HG03565 (cell line): ENCODE measurements at regions not wholly inside any gene's neighbourhood (a gene's known extent, or its start where the extent isn't known, plus 50 kb on each side); places are given as distances from the start of the nearest gene placed in this dataset.

ENCODE experiments used
- ATAC-seq: cut with Tn5 transposase; IDR thresholded peaks from one replicate; pipeline ENCODE4 v1.9.1; 2021; ENCODE audit warnings: mild to moderate bottlenecking, moderate library complexity; ENCODE audit not compliant: unreplicated experiment

DNA sequence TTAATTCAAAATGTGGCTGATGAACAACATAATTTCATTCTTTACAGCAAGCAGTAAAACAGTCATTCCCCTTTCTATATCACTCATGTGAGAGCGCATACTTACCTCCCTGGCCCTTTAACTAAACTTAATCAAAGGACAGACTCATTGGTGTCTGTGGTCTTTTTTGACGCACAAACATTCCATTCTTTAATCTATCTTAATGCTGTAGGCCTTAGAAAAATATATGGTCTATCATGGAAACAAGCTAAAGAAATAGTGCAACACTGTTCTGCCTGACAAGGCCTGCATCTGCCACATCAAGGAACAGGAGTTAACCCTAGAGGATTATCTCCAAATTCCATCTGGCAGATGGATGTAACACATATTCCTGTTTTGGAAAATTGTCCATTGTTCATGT is 878.1 kb downstream of the NLGN4Y start:
- ATAC-seq, result no peak

GRCh38 chrY:15404551-15404950 is 880.2 kb downstream of the NLGN4Y start:
- ATAC-seq, result no peak

- ATAC-seq, result no peak
Measured at GRCh38 chrY:15415165-15415564, 890.8 kb downstream of the NLGN4Y start.

DNA sequence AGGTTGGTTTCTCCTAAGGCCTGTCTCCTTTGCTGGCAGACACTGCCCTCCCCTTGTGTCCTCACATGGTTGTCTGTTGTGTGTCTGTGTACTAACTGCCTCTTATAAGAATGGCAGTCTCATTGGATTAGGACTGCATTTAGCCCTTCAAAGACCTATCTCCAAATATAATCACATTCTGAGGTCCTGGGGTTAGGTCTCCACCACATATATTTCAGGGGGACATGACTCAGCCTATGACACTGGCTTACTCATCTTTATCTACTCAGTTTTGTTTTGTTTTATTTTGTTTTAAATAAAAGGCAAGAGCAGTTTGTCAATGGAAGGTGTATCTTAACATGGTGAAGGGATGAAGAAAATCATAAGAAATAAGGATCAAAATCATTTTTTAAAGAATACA is 894.3 kb downstream of the NLGN4Y start:
- ATAC-seq, result no peak

- ATAC-seq, result peak; percentile 75
Measured at GRCh38 chrY:15424665-15425132, 900.4 kb downstream of the NLGN4Y start.

- no peak for ATAC-seq
Measured at GRCh38 chrY:15440021-15440695, 915.8 kb downstream of the NLGN4Y start.

GRCh38 chrY:15440696-15441408 is 916.5 kb downstream of the NLGN4Y start:
- ATAC-seq, result no peak

DNA sequence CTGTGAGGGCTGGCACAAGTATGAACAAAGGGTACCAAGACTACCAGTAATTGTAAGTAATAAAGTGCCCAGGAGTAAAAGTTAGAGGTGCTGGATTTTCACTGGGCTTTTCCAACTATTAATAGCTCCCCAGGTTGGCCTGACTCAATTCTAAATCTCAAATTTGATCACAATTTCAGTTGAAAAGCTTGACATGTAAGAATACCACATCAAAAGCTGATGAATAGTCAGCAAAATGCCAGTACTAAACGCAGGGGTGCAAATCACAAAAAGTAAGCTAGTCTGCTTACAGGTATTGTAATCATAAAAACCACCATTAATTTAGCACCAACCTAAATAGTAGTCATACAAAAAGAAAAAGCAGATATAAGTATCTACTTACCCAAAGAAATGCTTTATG is 917.5 kb downstream of the NLGN4Y start:
- ATAC-seq, result no peak

GRCh38 chrY:15445871-15446270 is 921.5 kb downstream of the NLGN4Y start:
- ATAC-seq, result no peak

- no peak for ATAC-seq
Measured at GRCh38 chrY:15446861-15447260, 922.5 kb downstream of the NLGN4Y start.

DNA sequence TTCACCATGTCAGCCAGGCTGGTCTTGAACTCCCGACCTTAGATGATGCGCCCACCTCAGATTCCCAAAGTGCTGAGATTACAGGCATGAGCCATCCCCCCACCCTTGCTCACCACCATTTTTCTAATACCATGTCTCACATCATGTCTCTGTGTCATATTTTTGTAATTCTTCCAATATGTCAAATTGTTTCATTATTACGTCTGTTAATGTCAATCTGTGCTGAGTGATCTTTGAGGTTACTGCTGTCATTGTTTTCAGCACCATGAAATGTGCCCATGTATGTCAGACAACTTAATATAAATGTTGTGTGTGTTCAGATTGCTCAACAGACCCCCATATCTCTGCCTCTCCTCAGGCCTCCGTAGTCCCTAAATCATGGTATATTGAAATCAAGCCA is 923.6 kb downstream of the NLGN4Y start:
- ATAC-seq, result no peak

- no peak for ATAC-seq
Measured at GRCh38 chrY:15455133-15455937, 931.0 kb downstream of the NLGN4Y start.

DNA sequence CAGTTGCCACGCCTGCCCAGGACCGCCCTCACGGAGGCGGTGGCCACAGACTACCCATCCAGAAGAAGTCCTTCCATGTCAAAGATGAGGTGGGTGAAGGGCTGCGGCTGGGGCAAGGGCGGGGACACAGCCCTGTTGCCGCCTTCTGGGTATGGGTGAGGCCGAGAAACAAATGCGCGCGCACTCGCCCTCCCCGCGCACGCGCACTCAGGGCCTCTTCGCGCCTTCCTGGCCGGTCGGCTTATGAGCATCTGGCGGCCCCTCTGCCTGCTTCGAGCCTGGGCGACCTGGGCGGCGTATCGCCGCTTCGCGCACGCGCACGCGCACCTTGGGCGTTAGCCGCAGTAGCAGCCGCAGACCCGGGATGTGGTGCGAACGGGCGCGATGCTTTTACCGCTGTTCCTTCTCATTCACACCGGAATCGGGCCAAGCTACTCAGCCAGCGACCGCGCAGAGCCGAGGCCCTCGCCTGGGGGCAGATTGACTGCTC is 931.7 kb downstream of the NLGN4Y start:
- ATAC-seq, result no peak

DNA sequence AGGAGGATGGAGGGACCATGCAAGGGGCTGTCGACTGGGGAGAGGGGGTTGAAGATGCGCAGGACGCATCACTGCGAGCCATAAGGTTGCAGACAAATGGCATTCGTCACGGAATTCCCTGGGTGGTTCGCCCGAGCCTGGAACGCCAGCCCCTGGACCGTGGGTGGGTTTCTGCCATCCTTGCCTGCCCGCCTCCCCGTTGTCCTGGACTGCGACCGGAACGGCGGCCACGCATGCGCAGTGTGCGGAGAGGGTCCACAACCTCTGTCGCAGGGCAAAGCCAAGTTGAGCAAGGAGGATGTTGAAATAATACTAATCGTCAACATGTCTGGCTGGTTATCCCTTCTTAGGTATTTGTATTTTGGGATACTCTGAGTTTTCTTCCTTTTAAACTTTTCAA is 932.2 kb downstream of the NLGN4Y start:
- no peak for ATAC-seq

GRCh38 chrY:15457682-15458081 is 933.4 kb downstream of the NLGN4Y start:
- peak; percentile 61 for ATAC-seq

DNA sequence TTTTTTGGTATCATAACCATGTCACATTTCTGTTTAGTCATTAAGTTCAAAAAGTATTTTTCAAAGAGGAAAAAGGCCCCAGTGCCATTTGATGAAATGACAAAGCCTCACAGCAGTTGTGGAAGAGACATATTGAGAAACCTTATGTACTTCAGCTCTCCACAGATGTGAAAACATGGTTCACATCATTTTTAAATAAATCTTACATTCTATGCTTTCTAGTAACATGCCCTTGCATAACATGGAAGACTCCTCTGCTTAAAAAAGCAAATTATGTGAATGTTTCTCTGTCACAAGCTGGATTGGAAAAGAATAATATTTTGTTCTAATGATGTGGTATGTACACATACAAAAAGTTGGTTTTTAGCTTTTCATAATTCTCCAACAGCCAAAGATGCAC is 934.1 kb downstream of the NLGN4Y start:
- no peak for ATAC-seq

GRCh38 chrY:15465880-15466279 is 941.6 kb downstream of the NLGN4Y start:
- ATAC-seq, result no peak

DNA sequence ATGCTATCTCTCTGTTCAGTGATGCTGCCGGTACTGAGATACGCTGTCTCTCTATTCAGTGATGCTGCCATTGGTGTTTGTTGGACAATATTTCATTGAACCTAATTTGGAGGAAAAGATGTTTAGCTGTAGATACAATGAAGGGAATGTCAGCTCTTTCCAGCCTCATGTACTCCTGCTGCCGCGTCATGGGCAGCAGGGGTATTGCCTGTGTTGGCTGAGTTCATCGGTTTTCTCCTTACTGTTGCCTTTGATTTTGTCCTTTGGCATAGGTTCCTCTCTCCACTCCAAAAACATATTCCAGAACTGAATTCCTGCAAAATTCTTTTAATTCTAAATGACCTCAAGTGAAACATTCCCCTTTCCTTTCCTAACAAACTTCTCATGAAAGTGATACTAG is 942.6 kb downstream of the NLGN4Y start:
- ATAC-seq, result no peak

DNA sequence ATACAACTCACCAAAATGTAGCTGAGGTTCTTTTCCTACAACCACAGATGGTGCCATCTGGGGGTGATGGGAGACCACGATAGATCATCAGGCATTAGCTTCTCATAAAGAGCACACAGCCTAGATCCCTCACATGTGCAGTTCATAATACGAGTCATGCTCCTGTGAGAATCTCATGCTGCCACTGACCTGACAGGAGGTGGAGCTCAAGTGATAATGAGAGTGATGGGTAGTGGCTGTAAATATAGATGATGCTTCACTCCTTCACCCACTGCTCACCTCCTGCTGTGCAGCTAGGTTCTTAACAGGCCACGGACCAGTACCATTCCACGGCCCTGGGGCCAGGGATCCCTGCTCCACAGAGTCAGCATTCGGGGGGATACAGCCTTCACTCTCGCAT is 943.8 kb downstream of the NLGN4Y start:
- ATAC-seq, result no peak

DNA sequence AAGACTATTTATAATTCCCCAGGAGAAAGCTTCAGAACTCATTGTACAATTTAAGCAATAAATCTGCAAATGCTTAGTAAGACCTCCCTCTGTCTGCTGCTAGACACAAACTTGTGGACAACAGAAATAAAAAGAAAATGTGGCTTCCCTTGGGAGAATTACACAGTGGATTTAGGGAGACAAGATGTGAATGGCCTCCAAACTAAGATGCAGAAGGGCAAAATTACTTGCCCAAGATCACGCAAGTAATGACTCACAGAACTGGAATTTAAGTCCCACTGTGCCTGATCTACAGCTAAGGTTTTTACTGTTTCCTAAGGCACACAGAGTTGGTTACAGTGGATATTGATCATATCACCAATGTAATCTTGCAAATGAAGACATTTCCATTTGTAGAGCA is 947.0 kb downstream of the NLGN4Y start:
- ATAC-seq, result no peak

DNA sequence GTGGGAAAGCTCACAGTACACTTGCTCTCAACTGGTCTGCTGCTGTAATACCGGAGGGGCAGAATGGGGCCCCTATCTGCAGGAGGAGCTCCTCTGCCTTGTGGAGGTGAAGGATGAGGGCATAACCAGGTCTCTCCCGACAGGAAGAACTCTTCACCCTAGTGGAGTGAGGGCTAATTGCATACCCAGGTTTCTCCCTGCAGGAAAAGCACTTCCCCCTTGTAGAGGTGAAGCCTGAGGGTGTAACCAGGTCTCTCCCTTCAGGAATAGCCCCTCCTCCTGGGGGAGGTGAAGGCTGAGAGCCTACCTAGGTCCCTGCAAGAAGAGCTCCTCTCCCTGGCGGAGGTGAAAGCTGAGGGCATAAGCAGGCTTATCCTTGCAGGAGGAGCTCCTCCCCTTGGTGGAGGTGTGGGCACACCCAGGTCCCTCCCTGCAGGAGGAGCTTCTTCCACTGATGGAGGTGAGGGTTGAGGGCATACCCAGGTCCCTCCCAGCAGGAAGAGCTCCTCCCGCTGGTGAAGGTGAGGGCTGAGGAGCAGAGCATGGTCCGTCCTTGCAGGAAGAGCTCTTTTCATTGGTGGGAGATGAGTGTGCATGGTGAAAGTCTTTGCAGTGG is 954.1 kb downstream of the NLGN4Y start:
- no peak for ATAC-seq
